Mesothelial cell of epicardium (in vitro differentiated cells): ENCODE measurements at regions not wholly inside any gene's neighbourhood (a gene's known extent, or its start where the extent isn't known, plus 50 kb on each side); places are given as distances from the start of the nearest gene placed in this dataset.

Source experiments
- DNase-seq, 2 experiments: peaks; one replicate each; pipeline ENCODE4 v3.0.0; 2021; ENCODE audit warnings: low spot score in 2 of 2; ENCODE audit not compliant: unreplicated experiment in 2 of 2
- H3K27ac Mint-ChIP-seq: 2 replicates; pipeline ENCODE4 v1.8.0; 2021; ENCODE audit warnings: mixed read lengths
- H3K27me3 Mint-ChIP-seq: 2 replicates; pipeline ENCODE4 v1.8.0; 2021; ENCODE audit warnings: low read depth, mixed read lengths
- H3K36me3 Mint-ChIP-seq: 2 replicates; pipeline ENCODE4 v1.8.0; 2021; ENCODE audit warnings: mixed read lengths
- H3K4me1 Mint-ChIP-seq: 2 replicates; pipeline ENCODE4 v1.8.0; 2021; ENCODE audit warnings: mixed read lengths
- H3K4me3 Mint-ChIP-seq: 2 replicates; pipeline ENCODE4 v1.8.0; 2021; ENCODE audit warnings: mild to moderate bottlenecking, moderate library complexity, mixed read lengths
- H3K9me3 Mint-ChIP-seq: 2 replicates; pipeline ENCODE4 v1.8.0; 2021; ENCODE audit warnings: mixed read lengths
- CTCF ChIP-seq: fragments of 200-600 bp; sonication (generic); IDR thresholded peaks from one replicate; pipeline ENCODE4 v1.5.0; 2021; ENCODE audit warnings: antibody characterized with exemption; ENCODE audit not compliant: unreplicated experiment

GRCh38 chr4:100833906-100834305, 316.1 kb upstream of the EMCN start:
- peaks cover 9% of the 10 kb centered on the region for H3K4me1 Mint-ChIP-seq
- H3K4me3 Mint-ChIP-seq: no peak overlapping the region
- no peaks in the 10 kb centered on the region for H3K36me3 Mint-ChIP-seq
- no peak overlapping the region for H3K27ac Mint-ChIP-seq
- TF ChIP-seq CTCF: no peak
- peaks cover under 1% of the 10 kb centered on the region for H3K9me3 Mint-ChIP-seq
- H3K27me3 Mint-ChIP-seq: no peaks in the 10 kb centered on the region
- DNase-seq: no peak

GRCh38 chr4:100828986-100829685, 311.3 kb upstream of the EMCN start:
- H3K4me3 Mint-ChIP-seq: no peak overlapping the region
- peaks cover 6% of the 10 kb centered on the region for H3K9me3 Mint-ChIP-seq
- DNase-seq: no peak
- no peak for TF ChIP-seq CTCF
- H3K27ac Mint-ChIP-seq: no peak overlapping the region
- H3K36me3 Mint-ChIP-seq: no peaks in the 10 kb centered on the region
- H3K4me1 Mint-ChIP-seq: peaks cover 5% of the 10 kb centered on the region
- H3K27me3 Mint-ChIP-seq: no peaks in the 10 kb centered on the region

- no peaks in the 10 kb centered on the region for H3K27me3 Mint-ChIP-seq
- no peak for TF ChIP-seq CTCF
- peaks cover 6% of the 10 kb centered on the region for H3K9me3 Mint-ChIP-seq
- no peak for DNase-seq
- H3K36me3 Mint-ChIP-seq: no peaks in the 10 kb centered on the region
- H3K4me1 Mint-ChIP-seq: no peaks in the 10 kb centered on the region
- no peak overlapping the region for H3K27ac Mint-ChIP-seq
- H3K4me3 Mint-ChIP-seq: no peak overlapping the region
These were observed 310.5 kb upstream of the EMCN start for GRCh38 chr4:100828364-100828763.

- H3K4me1 Mint-ChIP-seq: no peaks in the 10 kb centered on the region
- no peak overlapping the region for H3K4me3 Mint-ChIP-seq
- no peaks in the 10 kb centered on the region for H3K36me3 Mint-ChIP-seq
- peaks cover 6% of the 10 kb centered on the region for H3K9me3 Mint-ChIP-seq
- no peak for DNase-seq
- no peak for TF ChIP-seq CTCF
- no peak overlapping the region for H3K27ac Mint-ChIP-seq
- no peaks in the 10 kb centered on the region for H3K27me3 Mint-ChIP-seq
These were observed 309.9 kb upstream of the EMCN start for GRCh38 chr4:100827756-100828155.

GRCh38 chr4:100826808-100827548, 309.2 kb upstream of the EMCN start:
- Mint-ChIP-seq H3K27me3 (no peaks in the 10 kb centered on the region), H3K9me3 (peaks cover 6% of the 10 kb centered on the region), H3K36me3 (no peaks in the 10 kb centered on the region), H3K27ac (no peak overlapping the region), H3K4me3 (no peak overlapping the region), H3K4me1 (no peaks in the 10 kb centered on the region)
- DNase-seq: no peak
- TF ChIP-seq CTCF: no peak
